NCI-H1048 (cell line): ENCODE measurements at regions not wholly inside any gene's neighbourhood (a gene's known extent, or its start where the extent isn't known, plus 50 kb on each side); places are given as distances from the start of the nearest gene placed in this dataset.
"Not testable (repeated sequence)": the region's sequence is repeated elsewhere in the genome, so short reads cannot be mapped to it uniquely, and the experiment has no call there.

Experiments
- DNase-seq: peaks from one replicate; lab custom pipeline; 2025; lab: John Stamatoyannopoulos, UW

GRCh38 chr1:83086986-83087512, 911.9 kb downstream of the TTLL7 start:
- DNase-seq = no peak

- no peak for DNase-seq
These were observed 912.6 kb downstream of the TTLL7 start for GRCh38 chr1:83086346-83086745.

DNA sequence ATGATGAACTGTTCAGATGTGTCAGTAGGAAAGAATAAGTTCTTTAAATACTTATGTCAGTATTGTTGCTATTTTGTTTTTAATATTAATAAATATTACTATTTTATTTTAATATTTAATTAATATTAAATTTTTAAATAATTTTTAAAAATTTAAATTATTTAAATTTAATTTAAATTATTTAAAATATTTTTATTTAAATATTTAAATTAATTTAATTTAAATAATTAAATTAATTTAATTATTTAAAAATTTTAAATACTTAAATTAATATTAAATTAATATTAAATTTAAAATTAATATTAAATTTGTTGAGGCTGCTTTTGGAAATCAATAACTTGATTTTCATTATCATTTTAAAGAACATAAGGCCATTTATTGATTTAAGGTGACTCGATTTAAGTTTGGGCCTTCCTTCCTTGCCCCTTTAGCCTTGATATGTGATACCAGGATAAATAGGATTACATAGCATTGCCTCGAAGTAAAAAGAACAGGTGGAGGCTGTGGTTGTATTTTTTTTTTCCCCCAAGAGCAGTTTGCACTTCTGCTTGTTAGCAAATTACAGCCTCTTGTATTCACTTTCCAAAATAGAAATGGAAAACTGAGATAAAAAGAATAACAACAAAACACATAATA, 915.2 kb downstream of the TTLL7 start:
- no peak for DNase-seq

GRCh38 chr1:83077411-83077810, 921.5 kb downstream of the TTLL7 start:
- no peak for DNase-seq

GRCh38 chr1:83075107-83075506, 923.8 kb downstream of the TTLL7 start:
- no peak for DNase-seq

GRCh38 chr1:83067954-83068353, 931.0 kb downstream of the TTLL7 start:
- no peak for DNase-seq

- no peak for DNase-seq
These were observed 932.8 kb downstream of the TTLL7 start for GRCh38 chr1:83065952-83066727.

DNA sequence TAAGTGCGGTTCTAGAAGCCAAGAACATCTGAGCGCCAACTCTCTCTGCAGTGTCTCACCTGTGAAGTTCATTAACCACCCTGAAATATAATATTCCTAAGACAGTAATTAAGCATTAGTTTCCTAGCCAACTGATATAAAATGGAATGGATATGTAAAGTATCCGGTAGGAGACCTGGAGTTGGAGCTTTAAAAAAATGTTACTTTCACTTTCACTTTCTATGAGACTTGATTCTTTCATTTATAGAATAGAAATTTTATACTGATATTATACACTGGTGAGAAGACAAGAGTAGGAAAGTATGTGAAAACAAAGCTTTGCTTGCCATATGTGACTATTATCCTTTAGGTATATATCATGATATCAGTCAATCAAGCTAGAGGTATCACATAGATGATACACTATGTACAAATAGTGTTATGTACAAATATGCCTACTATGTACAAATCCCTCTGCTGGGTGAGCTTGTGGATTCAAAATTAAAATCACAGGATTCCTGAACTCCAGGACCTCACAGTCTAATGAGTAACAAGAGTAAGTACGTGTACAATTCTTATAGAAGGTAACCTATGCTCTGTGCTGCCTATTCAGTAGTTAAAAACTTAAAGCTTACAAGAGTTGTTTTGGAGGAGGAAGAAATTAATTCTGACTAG, 934.2 kb downstream of the TTLL7 start:
- DNase-seq = no peak

DNA sequence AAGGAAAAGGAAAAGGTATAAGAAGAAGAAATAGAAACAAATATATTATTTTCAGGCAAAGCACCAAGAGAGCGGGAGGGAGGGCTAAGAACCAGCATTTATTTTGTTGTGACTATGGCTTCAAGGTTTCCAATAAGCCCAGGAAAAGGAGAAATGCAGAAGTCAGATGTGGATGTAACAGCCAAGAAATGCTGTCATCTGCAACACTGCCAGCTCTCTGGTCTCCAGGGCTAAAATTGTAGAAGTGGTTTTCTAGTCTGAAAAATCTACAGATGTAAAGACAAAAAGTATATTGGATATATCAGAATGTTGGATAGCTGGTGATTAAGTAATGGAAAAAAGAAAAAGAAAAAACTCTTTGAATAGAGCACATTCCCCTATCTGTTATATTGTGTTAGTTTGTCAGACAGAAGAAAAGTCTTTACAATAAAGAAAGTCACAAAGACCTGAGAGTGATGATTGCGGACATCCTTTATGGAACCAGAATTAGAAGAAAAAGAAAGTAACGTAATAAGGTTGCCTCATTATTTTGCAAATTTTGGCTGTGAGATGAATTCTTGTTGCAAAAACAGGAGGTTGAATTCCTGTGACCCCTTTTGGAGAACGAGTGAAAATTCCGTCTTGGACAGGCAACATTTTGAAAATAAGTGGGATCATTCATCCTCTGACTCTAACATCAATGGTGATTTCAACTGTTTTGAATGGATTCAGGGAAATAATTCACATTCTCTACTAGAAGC, 938.1 kb downstream of the TTLL7 start:
- DNase-seq = no peak

DNA sequence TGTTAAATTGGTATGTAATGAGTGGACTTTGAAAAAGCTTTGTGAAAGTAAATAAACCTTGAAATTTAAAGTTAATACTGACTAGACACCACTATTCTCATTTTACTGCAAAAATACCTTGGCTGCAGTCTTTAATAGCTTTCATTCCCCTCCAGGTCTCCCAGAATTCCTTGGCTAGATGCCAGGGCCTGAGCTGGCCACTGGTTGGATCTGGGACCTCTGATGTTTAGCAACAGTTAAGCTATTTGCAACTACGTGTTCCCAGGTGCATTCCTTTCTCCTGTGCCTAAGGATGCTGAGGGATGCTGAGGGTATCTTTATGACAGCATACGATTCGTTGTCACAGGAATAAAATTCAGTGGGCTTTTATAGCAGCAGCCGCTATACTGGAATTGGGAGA, 938.7 kb downstream of the TTLL7 start:
- no peak for DNase-seq

GRCh38 chr1:83058327-83058726, 940.6 kb downstream of the TTLL7 start:
- no peak for DNase-seq

DNA sequence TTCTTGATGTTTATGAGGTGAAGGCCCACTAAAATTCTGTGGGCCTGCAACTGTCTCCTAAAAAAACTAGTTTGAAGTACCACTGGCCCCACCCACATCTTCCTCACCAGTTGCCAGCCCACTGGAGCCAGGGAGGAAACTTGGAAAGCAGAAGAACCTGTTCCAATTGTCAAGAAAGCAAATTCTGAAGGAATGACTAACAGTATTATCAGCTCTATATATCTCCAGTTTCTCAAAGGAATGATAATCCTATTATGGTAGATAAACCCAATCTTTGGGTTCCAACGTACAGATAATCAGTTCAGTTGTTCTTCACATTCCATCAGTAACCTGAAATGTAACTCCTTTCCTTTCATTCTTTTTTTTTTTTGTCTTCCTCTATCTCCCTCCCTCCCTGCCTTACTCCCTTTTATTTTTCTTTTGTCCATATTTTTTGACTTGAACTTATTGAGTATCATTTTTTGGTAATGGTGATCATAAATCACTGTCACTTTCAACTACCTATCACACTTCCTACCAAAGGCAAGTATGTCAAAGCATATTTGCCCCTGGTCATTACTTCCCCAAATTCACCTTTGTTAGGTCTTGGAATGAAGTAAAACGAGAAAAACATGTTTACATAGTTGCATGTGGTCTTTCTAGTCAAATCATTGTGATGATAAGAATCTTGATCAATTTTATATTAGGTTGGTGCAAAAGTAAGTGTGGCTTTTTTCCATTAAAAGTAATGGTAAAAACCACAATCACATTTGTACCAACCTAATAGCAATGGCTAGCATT, 943.4 kb downstream of the TTLL7 start:
- no peak for DNase-seq

DNA sequence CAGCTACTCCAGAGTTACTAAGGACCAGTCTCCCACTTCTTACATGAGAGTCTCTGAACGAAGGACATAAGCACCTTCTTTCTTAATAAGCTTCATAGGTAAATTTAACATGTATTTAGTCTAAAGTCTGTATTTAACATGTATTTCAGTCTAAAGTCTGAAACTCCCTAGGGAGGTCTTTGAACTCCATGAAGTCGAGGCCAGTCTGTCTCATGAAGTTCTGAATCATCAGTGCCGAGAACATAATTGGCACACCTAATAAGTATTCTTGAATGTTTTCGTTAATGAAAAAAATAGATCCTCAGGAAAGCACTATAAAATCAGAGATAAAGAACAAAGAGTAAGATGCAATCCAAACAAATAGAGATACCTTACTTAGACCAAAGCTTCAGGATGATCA, 945.5 kb downstream of the TTLL7 start:
- DNase-seq = no peak

- DNase-seq = no peak
These were observed 946.1 kb downstream of the TTLL7 start for GRCh38 chr1:83052865-83053264.

- DNase-seq = not testable (repeated sequence)
These were observed 947.9 kb downstream of the TTLL7 start for GRCh38 chr1:83051053-83051452.

GRCh38 chr1:83043244-83043643, 955.7 kb downstream of the TTLL7 start:
- DNase-seq = no peak

GRCh38 chr1:83039091-83039490, 959.8 kb downstream of the TTLL7 start:
- not testable (repeated sequence) for DNase-seq

DNA sequence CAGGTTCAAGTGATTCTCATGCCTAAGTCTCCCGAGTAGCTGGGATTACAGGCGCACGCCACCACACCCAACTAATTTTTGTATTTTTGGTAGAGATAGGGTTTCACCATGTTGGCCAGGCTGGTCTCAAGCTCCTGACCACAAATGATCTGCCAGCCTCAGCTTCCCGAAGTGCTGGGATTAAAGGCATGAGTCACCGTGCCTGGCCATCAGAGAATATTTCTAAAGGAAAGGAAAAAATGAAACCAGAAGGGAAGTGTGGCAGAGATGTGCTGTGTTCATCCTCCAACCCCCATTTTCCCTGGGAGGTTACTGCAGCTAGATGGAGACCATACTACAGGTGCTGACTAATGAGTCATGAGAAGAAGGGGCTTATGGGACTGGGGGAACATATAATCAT, 964.1 kb downstream of the TTLL7 start:
- no peak for DNase-seq

- DNase-seq = no peak
These were observed 965.2 kb downstream of the TTLL7 start for GRCh38 chr1:83033682-83034081.

- no peak for DNase-seq
These were observed 969.0 kb downstream of the TTLL7 start for GRCh38 chr1:83029916-83030315.

- no peak for DNase-seq
These were observed 969.9 kb downstream of the TTLL7 start for GRCh38 chr1:83029050-83029449.
